ENCODE measurements at regions not wholly inside any gene's neighbourhood (a gene's known extent, or its start where the extent isn't known, plus 50 kb on each side); places are given as distances from the start of the nearest gene placed in this dataset.

GRCh38 chr2:156110890-156111289 is 221.6 kb downstream of the NR4A2 start:
- Histone ChIP-seq H3K36me3 (replicated peaks in 1 of 2; ENCODE audit: control insufficient read depth in 2 of 2, insufficient read depth in 2 of 2, low read length in 2 of 2) (no peaks in the 10 kb centered on the region), H3K27me3 (ENCODE audit: control insufficient read depth in 3 of 3, insufficient read depth in 3 of 3, low read depth in 1 of 3, low read length in 3 of 3) (no peaks in the 10 kb centered on the region), H2BK5ac (ENCODE audit: low read length) (no peak overlapping the region), H2BK120ac (ENCODE audit: low read depth, low read length) (no peak overlapping the region), H3K27ac (replicated peaks; ENCODE audit: low read length) (no peak overlapping the region), H2AFZ (ENCODE audit: low read length) (no peak overlapping the region), H3K4me1 (ENCODE audit: control insufficient read depth in 2 of 2, insufficient read depth in 1 of 2, low read depth in 1 of 2, low read length in 2 of 2) (no peaks in the 10 kb centered on the region), H3K9ac (ENCODE audit: low read depth, low read length, poor library complexity) (no peak overlapping the region), H2AK5ac (ENCODE audit: low read depth, low read length) (no peak overlapping the region), H3K18ac (ENCODE audit: low read length) (no peak overlapping the region), H4K91ac (ENCODE audit: low read depth, low read length, poor library complexity) (no peak overlapping the region), H3K9me3 (replicated peaks in 1 of 2; ENCODE audit: control insufficient read depth in 2 of 2, insufficient read depth in 1 of 2, low read depth in 1 of 2, low read length in 2 of 2) (no peaks in the 10 kb centered on the region), H2BK12ac (ENCODE audit: low read length) (no peak overlapping the region), H3K79me1 (ENCODE audit: low read depth, low read length) (no peaks in the 10 kb centered on the region), H3K14ac (ENCODE audit: low read length) (no peak overlapping the region), H4K8ac (ENCODE audit: low read depth, low read length) (no peak overlapping the region), H3K4ac (ENCODE audit: low read length) (no peak overlapping the region), H2BK15ac (ENCODE audit: low read length) (no peak overlapping the region), H3K23ac (ENCODE audit: low read depth, low read length, poor library complexity) (no peak overlapping the region), H3K4me2 (ENCODE audit: insufficient read depth, low read length, poor library complexity, severe bottlenecking) (no peak overlapping the region), H3K4me3 (ENCODE audit: low read length in 2 of 2) (no peak overlapping the region)
- WGBS, 2 donors (ENCODE audit: extremely low coverage in 2 of 2, insufficient read length in 2 of 2, insufficient replicate concordance in 1 of 2): no CpG with 5 or more reads among the region's 2 CpGs
- no peak for DNase-seq (ENCODE audit: low spot score)

- H3K18ac ChIP-seq (ENCODE audit: low read length): no peak overlapping the region
- no peak for DNase-seq (ENCODE audit: low spot score)
- no peak overlapping the region for H2BK12ac ChIP-seq (ENCODE audit: low read length)
- H3K9ac ChIP-seq (ENCODE audit: low read depth, low read length, poor library complexity): no peak overlapping the region
- H3K36me3 ChIP-seq (replicated peaks in 1 of 2; ENCODE audit: control insufficient read depth in 2 of 2, insufficient read depth in 2 of 2, low read length in 2 of 2): no peaks in the 10 kb centered on the region
- no peak overlapping the region for H3K23ac ChIP-seq (ENCODE audit: low read depth, low read length, poor library complexity)
- no CpG with 5 or more reads among the region's 1 CpG for WGBS, 2 donors (ENCODE audit: extremely low coverage in 2 of 2, insufficient read length in 2 of 2, insufficient replicate concordance in 1 of 2)
- H3K14ac ChIP-seq (ENCODE audit: low read length): no peak overlapping the region
- H2AFZ ChIP-seq (ENCODE audit: low read length): no peak overlapping the region
- no peaks in the 10 kb centered on the region for H3K4me1 ChIP-seq (ENCODE audit: control insufficient read depth in 2 of 2, insufficient read depth in 1 of 2, low read depth in 1 of 2, low read length in 2 of 2)
- no peak overlapping the region for H4K8ac ChIP-seq (ENCODE audit: low read depth, low read length)
- no peak overlapping the region for H2BK120ac ChIP-seq (ENCODE audit: low read depth, low read length)
- H2BK15ac ChIP-seq (ENCODE audit: low read length): no peak overlapping the region
- H2AK5ac ChIP-seq (ENCODE audit: low read depth, low read length): no peak overlapping the region
- no peak overlapping the region for H4K91ac ChIP-seq (ENCODE audit: low read depth, low read length, poor library complexity)
- H3K27me3 ChIP-seq (ENCODE audit: control insufficient read depth in 3 of 3, insufficient read depth in 3 of 3, low read depth in 1 of 3, low read length in 3 of 3): no peaks in the 10 kb centered on the region
- no peak overlapping the region for H2BK5ac ChIP-seq (ENCODE audit: low read length)
- H3K4me2 ChIP-seq (ENCODE audit: insufficient read depth, low read length, poor library complexity, severe bottlenecking): no peak overlapping the region
- no peaks in the 10 kb centered on the region for H3K79me1 ChIP-seq (ENCODE audit: low read depth, low read length)
- H3K9me3 ChIP-seq (replicated peaks in 1 of 2; ENCODE audit: control insufficient read depth in 2 of 2, insufficient read depth in 1 of 2, low read depth in 1 of 2, low read length in 2 of 2): no peaks in the 10 kb centered on the region
- no peak overlapping the region for H3K4ac ChIP-seq (ENCODE audit: low read length)
- H3K4me3 ChIP-seq (ENCODE audit: low read length in 2 of 2): no peak overlapping the region
- no peak overlapping the region for H3K27ac ChIP-seq (replicated peaks; ENCODE audit: low read length)
These were observed 233.1 kb downstream of the NR4A2 start for GRCh38 chr2:156099382-156099781.

- Histone ChIP-seq H3K79me1 (ENCODE audit: low read depth, low read length) (no peaks in the 10 kb centered on the region), H2BK5ac (ENCODE audit: low read length) (no peak overlapping the region), H3K18ac (ENCODE audit: low read length) (no peak overlapping the region), H3K4ac (ENCODE audit: low read length) (no peak overlapping the region), H4K8ac (ENCODE audit: low read depth, low read length) (no peak overlapping the region), H2AFZ (ENCODE audit: low read length) (no peak overlapping the region), H2BK12ac (ENCODE audit: low read length) (no peak overlapping the region), H3K4me2 (ENCODE audit: insufficient read depth, low read length, poor library complexity, severe bottlenecking) (no peak overlapping the region), H3K4me1 (ENCODE audit: control insufficient read depth in 2 of 2, insufficient read depth in 1 of 2, low read depth in 1 of 2, low read length in 2 of 2) (no peaks in the 10 kb centered on the region), H2BK120ac (ENCODE audit: low read depth, low read length) (no peak overlapping the region), H3K9me3 (replicated peaks in 1 of 2; ENCODE audit: control insufficient read depth in 2 of 2, insufficient read depth in 1 of 2, low read depth in 1 of 2, low read length in 2 of 2) (no peaks in the 10 kb centered on the region), H3K14ac (ENCODE audit: low read length) (no peak overlapping the region), H4K91ac (ENCODE audit: low read depth, low read length, poor library complexity) (no peak overlapping the region), H3K23ac (ENCODE audit: low read depth, low read length, poor library complexity) (no peak overlapping the region), H2AK5ac (ENCODE audit: low read depth, low read length) (no peak overlapping the region), H3K27me3 (ENCODE audit: control insufficient read depth in 3 of 3, insufficient read depth in 3 of 3, low read depth in 1 of 3, low read length in 3 of 3) (no peaks in the 10 kb centered on the region), H3K36me3 (replicated peaks in 1 of 2; ENCODE audit: control insufficient read depth in 2 of 2, insufficient read depth in 2 of 2, low read length in 2 of 2) (no peaks in the 10 kb centered on the region), H3K4me3 (ENCODE audit: low read length in 2 of 2) (no peak overlapping the region), H3K27ac (replicated peaks; ENCODE audit: low read length) (no peak overlapping the region), H2BK15ac (ENCODE audit: low read length) (no peak overlapping the region), H3K9ac (ENCODE audit: low read depth, low read length, poor library complexity) (no peak overlapping the region)
- DNase-seq (ENCODE audit: low spot score): no peak
- no CpG with 5 or more reads among the region's 2 CpGs for WGBS, 2 donors (ENCODE audit: extremely low coverage in 2 of 2, insufficient read length in 2 of 2, insufficient replicate concordance in 1 of 2)
These were observed 234.0 kb downstream of the NR4A2 start for GRCh38 chr2:156098506-156098905.

- Histone ChIP-seq H3K27me3 (ENCODE audit: control insufficient read depth in 3 of 3, insufficient read depth in 3 of 3, low read depth in 1 of 3, low read length in 3 of 3) (no peaks in the 10 kb centered on the region), H2AFZ (ENCODE audit: low read length) (no peak overlapping the region), H3K36me3 (replicated peaks in 1 of 2; ENCODE audit: control insufficient read depth in 2 of 2, insufficient read depth in 2 of 2, low read length in 2 of 2) (no peaks in the 10 kb centered on the region), H3K4me2 (ENCODE audit: insufficient read depth, low read length, poor library complexity, severe bottlenecking) (no peak overlapping the region), H4K8ac (ENCODE audit: low read depth, low read length) (no peak overlapping the region), H3K23ac (ENCODE audit: low read depth, low read length, poor library complexity) (no peak overlapping the region), H2AK5ac (ENCODE audit: low read depth, low read length) (no peak overlapping the region), H3K9me3 (replicated peaks in 1 of 2; ENCODE audit: control insufficient read depth in 2 of 2, insufficient read depth in 1 of 2, low read depth in 1 of 2, low read length in 2 of 2) (no peaks in the 10 kb centered on the region), H2BK12ac (ENCODE audit: low read length) (no peak overlapping the region), H3K27ac (replicated peaks; ENCODE audit: low read length) (no peak overlapping the region), H3K79me1 (ENCODE audit: low read depth, low read length) (no peaks in the 10 kb centered on the region), H3K4me1 (ENCODE audit: control insufficient read depth in 2 of 2, insufficient read depth in 1 of 2, low read depth in 1 of 2, low read length in 2 of 2) (no peaks in the 10 kb centered on the region), H3K9ac (ENCODE audit: low read depth, low read length, poor library complexity) (no peak overlapping the region), H3K4ac (ENCODE audit: low read length) (no peak overlapping the region), H2BK15ac (ENCODE audit: low read length) (no peak overlapping the region), H2BK5ac (ENCODE audit: low read length) (no peak overlapping the region), H4K91ac (ENCODE audit: low read depth, low read length, poor library complexity) (no peak overlapping the region), H3K14ac (ENCODE audit: low read length) (no peak overlapping the region), H3K4me3 (ENCODE audit: low read length in 2 of 2) (no peak overlapping the region), H3K18ac (ENCODE audit: low read length) (no peak overlapping the region), H2BK120ac (ENCODE audit: low read depth, low read length) (no peak overlapping the region)
- no peak for DNase-seq (ENCODE audit: low spot score)
- WGBS, 2 donors (ENCODE audit: extremely low coverage in 2 of 2, insufficient read length in 2 of 2, insufficient replicate concordance in 1 of 2): no CpG with 5 or more reads among the region's 5 CpGs
These were observed 243.9 kb downstream of the NR4A2 start for GRCh38 chr2:156088587-156088986.

All from neuronal stem cell (in vitro differentiated cells).